DMS153 (cell line): ENCODE measurements at regions not wholly inside any gene's neighbourhood (a gene's known extent, or its start where the extent isn't known, plus 50 kb on each side); places are given as distances from the start of the nearest gene placed in this dataset.

Experiments used
- DNase-seq: peaks from one replicate; lab custom pipeline; 2025; lab: John Stamatoyannopoulos, UW

DNA sequence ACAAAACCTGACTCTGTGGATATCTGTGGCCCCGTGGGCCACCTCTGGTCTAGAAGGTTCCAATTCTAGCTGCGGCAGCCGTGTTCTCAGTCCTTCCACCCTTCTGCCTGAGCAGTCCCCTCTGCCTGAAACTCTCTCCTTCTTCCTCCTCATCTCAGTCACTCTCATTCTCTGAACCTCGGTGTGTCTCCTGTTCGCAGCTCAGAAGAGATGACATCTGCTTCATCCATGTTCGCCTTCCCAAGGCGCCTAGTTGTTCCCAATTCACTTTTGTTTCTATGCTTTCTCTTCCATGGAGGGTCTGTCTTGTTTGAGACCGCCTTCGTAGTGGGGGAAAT lies 95.5 kb downstream of the CEBPB start:
- DNase-seq, result no peak

DNA sequence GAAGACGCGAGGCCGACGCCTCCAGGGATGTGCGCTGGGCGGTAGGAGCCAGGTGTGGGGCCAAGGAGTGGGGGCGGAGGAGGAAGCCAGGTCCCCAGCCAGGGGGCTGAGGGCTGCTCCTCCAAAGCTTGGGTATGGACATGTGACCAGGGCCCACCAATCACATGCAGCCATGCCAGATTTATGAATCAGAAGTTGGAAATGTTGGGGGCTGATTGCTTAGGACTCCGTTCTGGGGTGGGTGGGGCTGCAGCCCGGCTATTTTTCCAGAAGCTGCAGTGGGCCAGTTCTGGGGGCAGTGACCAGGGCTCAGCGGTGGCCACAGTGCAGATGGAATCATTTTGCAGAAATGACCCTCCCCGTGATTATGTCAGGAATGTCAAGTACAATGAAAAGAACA lies 96.0 kb downstream of the CEBPB start:
- DNase-seq, result no peak

DNA sequence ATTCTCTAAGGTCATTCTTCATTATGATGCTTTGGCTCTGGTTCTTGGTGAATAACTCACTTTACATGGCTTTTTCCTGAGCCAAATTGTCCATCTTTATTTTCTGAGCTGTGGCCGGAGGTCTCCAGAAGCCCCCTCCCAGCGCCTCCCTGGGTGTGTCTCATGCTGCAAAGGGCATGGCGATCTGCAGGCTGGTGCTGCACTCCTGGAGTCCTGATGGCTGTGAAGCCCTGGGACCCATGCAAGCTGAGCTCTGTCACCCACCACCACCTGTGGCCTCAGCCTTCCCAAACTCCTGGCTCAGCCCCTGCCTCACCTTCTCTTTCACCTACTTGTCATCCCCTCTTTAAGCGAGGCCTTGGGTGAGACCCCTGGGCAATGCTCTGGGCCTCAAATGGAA lies 96.9 kb downstream of the CEBPB start:
- no peak for DNase-seq

DNA sequence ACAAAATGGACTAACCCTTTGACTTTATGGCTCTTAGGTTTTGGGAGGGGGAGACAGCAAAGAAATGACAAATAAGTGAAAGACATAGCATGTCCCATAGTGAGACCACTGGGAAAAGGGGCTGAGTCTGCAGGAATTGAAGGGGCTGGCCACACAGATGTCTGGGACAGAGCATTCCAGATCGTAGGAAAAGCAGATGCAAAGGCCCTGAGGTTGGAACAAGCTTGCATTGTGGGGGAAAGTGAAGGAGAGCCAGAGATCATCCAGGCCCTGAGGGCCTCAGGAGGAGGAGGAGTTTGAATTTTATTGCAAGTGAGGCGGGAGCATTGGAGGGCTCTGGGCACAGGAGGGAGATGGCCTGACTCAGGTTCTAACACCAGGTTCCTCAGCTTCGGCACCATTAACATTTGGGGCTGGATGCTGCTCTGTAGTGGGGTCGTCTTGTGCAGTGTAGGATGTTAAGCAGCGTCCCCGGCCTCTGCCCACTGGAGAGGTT lies 97.5 kb downstream of the CEBPB start:
- DNase-seq, result no peak

DNA sequence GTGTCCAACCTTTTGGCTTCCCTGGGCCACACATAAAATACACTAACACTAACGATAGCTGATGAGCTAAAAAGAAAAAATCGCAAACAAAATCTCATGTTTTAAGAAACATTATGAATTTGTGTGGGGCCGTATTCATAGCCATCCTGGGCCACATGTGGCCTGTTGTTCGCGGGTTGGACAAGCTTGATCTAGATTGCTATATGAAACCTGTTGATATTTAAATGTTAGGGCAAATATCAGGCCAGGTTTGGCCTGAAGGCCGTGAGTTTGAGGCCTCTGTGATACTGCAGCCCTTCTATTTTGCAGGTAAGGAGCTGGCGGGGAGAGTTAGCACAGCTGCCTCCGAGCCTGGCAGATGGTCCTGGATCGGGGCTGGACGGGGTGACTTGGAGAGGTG lies 99.0 kb downstream of the CEBPB start:
- no peak for DNase-seq

DNA sequence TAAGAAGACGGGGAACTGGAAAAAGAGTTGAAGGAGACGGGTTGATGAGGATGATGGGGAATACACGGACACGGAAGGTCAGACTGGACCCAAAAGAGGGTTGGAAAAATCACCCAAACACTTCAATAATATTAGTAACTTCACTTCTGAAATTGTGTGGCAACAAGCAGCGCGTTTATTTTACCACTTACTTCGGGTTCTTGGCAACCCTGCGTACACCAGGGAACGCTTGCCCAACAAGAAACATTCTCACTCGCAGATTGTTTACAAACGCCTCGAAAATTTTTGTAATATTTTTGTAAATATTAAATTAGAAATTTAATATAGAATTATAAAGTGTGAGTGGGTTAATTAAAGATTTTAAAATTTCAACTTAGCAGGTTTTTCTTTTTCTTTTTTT lies 99.5 kb downstream of the CEBPB start:
- DNase-seq, result no peak

DNA sequence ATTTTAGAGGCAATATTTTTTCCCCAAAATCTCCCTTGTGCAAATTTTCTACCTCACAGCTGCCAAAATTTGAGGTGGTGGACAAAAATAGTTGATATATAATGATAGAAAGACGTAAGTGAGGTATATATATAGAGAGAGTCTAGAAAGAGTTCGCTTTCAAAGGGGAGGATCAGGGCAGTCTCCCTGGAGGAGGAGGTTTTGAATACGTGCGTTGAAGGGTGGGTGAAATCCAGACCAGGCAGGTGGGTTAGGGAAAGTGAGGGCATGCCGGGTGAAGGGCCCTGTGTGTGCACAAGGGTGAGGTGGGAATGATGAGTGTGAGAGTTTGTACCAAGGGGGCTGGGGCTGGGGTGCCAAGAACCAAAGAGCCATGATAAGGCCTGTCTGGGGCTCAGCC lies 100.2 kb downstream of the CEBPB start:
- no peak for DNase-seq

DNA sequence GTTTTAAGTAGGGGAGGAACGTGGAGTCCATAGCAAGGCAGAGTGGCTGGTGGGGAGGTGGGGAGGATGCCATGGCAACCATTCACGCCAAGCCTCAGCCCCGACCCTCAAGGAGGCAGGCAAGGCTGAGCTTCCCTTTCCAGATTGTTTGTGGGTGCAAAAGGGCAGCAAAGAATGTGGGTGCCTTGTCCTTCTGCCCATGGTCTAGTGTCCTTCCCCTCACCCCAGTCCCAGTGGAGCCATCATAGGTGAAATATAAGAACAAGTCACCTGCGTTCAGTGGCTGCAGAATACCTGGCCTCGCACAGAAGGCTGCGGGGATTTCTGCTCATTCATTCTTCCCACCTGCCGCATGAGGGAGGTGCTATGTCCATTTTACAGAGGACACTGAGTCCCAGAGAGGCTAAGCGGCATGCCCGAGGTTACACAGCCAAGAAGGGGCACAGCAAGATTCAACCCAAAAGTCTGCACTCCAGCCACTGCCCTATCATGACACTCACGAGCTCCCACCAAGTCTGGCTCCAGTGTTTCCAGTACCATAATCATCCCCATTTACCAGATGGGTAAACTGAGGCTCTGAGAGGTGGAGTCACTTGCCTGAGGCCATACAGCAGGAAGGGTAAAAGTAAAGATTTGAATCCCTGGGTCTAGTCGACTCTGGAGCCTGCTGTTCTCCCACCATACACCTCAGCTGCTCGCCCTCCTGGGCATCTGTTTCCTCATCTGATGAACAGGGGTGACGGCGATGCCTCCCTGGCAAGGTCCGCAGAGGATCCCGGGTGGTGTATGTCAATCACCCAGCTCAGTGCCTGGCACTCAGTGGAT lies 100.8 kb downstream of the CEBPB start:
- no peak for DNase-seq

DNA sequence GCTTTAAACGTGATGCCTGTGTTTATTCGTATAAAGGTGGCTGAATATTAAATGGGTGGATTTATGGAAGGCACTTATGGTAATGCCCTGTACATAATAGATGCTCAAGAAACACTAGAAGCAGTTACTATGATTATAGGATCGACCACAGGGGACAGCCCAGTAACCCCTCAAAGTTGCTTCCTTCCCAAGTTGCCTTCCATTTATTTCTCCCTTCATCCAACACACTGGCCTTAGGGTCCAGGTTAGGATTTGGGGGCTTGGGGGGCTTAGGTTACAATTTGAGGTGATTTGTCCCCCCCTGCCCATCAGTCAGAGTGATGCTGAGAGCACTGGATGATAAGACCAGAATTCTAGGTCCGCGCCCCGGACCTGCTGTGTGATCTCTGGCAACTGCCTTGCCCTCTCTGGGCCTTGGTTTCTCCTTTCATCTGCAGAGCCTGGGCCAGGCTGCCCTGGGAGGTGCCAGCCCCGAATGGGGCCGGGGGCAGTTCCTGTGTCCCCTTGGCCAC lies 101.5 kb downstream of the CEBPB start:
- no peak for DNase-seq

DNA sequence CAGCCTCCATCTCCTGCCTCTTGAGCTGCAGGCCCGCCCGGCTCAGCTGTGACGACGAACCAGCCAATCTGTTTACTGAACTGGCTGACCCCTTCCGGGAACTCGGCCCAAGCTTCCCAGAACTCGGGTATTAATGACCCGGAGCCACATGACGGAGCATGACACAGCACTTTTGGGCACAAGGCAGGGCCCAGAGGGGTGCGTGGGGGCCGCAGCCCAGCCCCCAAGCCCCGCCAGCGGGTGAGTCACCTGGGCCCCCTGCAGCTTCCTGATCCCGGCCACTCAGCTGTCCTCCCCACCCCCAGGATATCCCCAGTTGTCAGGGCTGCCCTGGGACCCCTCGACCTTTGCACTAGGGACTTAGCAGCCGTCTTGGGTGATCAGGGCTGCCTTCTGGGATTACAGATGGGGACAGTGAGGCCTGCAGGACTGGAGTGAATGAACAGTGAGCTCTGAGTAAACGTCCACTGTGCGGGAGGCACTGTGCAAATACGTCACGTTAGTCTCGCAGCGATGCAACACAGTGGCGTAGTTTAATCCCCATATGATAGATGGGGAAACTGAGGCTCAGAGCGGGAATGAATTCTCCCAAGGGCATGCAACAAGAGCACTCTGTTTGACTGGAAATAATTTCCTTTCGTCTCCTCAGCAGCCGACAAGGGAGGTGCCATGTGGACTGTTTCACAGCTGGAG lies 102.1 kb downstream of the CEBPB start:
- peak; percentile 33 for DNase-seq

DNA sequence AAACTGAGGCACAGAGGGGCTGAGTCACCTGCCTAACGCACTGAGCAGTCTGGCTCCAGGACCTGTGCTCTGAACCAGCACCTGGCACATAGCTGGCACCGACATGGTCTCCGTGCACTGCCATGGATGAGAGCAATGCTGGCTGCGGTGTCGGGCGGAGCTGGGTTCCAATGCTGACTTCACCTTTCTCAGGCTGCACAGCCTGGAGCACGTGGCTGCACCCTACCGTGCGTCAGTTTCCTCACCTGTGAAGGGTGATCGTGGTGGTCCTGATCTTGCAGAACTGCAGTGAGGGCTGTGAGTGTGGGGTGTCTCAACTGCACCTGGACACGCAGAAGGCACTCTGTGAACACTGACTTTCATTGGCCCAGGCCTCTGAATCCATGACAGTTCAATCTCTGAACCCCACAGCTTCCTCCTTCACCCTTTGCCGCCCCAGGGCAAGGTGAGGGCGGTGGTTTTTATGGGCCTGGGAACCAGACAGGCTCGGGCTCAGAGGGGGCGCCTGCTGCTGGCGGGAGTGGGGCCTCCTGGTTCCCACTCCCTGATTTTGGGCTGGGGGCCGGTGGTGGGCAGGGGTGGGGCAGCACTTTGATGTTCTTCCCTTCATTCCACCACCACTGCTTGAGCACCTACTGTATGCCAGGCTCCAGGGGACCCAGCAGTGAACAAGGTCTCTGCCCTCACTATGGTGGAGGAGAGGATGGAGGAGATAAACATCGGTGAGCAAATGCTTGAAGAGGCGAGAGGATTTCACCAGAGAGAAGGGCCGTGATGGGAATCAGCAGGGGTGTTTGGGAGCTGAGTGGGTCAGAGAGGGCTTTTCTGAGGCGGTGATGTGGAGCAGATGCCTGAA lies 102.9 kb downstream of the CEBPB start:
- no peak for DNase-seq

DNA sequence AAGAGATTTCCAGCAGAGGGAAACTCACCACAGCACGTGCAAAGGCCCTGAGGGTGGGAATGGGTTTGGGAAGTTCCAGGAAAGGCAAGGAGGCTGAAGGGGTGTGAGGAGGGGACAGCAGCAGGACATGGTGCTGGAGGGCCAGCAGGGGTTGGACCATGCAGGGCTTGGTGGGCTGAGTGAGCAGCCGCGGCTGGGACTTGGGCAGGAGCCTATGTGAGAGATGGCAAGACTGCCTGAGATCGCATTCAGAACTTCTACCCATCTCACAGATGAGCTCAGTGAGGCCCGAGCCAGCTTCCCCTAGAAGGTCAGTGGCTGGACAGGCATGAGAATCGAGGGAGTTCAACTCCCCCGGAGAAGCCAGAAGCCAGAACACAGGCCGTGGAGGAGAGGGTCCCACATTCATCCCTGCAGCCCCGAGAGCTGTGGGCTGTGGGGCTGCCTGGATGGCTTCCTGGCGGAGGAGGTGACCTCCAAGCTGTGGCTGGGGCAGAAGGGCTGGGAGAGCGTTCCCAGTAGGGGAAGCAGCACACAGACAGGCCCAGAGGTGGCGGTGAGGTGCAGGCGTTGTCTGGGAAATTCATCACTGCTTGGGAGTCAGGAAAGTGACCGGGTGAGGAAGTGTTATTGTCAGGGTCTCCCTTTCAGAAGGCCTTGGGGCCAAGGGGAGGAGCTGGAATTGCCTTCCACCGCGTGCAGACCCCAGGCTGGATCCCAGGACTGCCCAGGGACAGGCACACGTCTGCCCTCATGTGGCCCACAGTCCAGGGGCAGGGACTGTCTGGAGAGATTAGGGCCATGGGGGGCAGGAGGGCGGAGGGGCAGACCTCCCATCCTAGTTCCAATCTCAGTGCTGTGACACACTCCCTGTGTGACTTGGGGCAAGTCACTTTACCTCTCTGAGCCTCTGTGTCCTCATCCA lies 103.8 kb downstream of the CEBPB start:
- DNase-seq, result no peak

DNA sequence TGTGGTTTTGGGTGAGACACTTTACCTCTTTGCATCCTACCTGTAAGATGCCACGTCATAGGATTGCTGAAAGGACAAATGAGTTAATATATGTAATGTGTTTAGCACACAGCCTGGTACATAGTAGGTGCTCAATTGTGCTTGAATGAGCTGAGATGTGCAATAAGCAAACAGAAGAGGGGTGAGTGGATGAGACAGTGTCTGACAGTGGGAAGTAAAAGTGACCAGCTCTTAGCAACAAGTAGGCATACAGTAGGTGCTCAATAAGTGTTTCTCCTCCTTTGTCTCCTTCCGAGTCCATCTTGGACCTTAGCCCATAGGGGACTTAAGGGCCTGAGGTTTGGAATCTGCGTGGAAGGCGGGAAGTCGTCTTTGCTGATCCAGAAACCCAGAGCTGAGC lies 104.7 kb downstream of the CEBPB start:
- DNase-seq, result no peak

DNA sequence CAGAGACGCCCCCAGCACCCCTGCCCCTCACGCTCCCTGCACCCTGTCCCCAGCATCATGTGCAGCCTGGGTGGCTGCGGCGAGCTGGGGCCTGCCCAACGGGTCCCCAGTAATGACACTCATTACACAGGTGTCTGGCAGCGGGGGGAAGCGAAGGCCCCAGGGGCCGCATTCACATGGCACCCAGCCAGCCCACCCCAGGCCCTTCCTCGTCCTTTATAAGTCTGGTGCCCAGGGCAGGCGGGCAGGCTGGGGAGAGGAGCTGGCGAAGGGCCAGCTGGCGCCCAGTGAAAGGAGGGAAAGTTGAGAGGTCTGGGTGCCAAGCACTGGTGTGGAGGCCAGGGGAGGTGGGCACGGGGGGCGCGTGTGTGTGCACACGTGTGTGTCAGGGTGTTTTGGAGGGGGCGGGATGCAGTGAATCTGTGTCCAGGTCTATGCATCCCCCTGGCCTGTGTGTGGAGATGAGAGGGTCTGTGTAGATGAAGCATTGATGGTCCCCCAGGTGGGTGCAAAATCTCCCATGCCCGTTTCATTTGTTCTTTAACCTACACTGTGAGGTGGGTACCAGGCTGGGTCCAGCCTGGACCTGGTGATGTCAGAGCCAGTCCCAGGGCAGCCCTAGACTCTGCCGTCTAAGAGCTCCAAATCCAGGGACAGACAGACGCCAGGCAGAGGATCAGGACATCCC lies 105.3 kb downstream of the CEBPB start:
- peak; percentile 63 for DNase-seq

DNA sequence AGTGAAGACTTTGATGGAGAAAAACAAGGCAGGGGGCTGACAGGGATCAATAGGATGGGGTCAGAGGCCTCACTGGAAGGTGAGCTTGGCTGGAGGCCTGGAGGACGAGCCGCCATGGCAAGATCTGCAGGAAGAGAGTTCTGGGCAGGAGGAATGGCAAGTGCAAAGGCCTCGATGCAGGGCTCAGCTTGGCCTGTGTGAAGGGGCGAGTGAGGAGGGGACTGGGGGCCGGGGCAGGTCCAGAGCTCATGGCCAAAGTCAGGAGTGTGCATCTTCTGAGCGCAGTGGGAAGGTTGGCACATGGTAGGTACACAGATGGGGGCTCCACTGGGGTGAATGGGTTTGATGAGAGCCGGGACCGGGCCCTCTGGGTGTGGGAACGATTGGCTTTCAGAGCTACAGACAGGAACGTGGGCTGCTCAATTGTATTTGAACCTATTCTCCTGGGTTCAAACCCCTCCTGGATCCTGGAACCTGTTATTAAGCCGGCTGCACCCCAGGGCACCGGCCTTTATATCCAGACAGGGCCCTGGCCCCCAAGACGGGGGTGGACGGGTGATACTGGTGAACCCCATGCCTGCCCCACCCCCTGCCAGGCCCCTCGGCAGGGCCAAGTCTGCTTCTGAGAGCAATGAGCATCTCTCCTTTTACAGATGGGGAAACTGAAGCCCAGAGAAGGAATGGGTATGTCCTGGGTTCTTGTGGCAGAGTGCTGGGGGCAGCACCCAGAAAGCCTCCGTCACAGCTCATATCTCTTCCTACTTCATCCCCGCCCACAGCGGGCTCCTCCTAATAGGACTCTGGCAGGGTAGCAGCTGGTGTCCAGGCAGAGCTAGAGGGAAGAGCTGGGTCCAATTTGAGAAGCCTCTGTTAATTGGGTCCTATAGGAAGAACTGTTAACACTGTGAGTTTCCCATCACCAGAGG lies 106.1 kb downstream of the CEBPB start:
- no peak for DNase-seq

DNA sequence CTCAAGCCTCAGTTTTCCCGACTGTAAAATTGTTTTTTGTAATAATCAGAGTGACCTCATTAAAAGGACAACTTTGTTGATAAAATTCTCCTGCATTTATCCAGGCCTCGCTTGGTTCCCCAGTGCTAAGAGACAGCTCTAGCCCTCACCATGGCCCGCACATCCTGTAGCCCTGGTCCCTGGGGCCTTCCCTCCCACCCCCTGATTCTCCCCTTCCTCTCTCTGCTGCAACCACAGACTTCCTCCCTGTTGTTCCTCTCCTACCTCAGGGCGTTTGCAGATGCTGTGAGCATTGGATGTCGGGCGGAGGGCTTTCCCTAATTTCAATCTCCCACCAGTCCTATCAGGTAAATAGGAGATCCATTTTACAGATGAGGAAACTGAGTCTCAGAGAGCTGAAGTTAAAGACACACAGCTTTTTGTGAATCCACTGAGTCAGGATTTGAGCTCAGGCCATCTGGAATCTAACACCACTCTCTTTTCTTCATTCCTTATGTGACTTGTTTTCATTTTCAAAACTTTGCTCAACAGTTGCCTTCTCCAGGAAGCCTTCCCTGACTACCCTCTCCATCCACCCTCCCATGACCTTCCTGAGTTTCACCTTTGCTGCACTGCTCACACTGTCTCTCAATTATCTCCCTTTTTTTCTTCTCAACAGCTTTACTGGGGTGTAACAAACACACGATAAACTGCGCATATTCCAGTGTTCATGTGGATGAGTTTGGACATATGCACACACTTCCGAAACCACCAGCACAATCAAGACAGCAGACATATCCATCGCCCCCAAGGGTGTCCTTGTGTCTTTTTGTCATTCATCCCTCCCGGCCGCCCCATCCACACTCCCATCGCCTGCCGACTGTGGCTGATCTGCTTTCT lies 107.1 kb downstream of the CEBPB start:
- DNase-seq, result no peak

DNA sequence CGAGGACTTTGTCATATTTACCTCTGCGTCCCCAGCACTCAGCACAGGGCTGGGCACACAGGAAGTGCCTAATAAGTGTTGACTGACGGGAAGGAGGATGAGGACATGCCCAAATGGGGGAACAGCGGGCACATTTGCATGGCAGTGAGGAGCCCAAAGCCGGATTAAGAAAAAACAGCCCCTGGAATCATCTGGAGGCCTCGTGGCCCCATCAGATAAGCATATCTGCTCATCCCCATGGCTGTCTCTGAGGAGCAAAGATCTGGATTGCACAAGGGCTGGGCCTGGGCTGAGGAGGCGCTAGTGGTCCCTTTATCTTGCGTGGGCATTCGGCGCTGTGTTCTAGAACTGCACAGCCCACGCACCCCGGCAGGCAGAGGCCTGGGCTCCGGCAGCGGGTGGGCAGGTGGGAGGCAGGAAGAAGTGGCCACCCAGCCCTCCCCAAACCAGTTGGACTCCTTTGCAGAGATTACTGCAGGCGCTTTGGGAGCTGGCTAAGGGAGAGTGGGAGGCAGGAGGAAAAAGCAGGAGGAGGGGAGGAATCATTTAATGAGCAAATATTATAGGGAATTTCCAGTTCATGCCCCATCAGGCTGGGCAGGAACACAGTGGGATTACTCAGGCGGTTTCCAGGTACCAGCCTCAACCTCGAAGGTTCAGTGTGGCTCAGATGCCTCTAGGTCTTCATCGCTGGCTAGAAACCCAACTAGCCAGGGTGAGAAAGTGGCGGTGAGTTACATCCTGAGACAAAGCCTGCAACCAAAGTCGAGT lies 108.1 kb downstream of the CEBPB start:
- no peak for DNase-seq

DNA sequence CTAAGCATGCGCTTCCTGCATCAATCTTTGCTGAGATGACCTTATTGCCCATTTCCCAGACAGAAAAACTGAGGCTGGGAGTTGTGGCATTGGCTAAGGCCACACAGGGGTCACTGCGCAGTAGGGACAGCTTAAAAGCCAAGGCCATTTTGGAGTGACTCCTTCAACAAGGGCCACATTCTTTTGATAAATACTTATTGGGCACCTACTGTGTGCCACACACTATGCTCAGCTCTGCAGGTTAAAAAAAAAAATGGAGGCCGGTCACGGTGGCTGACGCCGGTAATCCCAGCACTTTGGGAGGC lies 108.6 kb downstream of the CEBPB start:
- no peak for DNase-seq
